Heart left ventricle (tissue), 16 donors: ENCODE measurements at regions not wholly inside any gene's neighbourhood (a gene's known extent, or its start where the extent isn't known, plus 50 kb on each side); places are given as distances from the start of the nearest gene placed in this dataset.
A peak's percentile ranks its signal among the peaks of the same experiment; 100 is the strongest.

Experiments used
- ATAC-seq, 4 donors: fragments of 200-7000 bp; cut with Tn5 transposase; one replicate each; pipeline ENCODE4 v1.9.1; 2020 to 2022; ENCODE audit warnings: moderate library complexity in 4 of 4, mild to moderate bottlenecking in 3 of 4, moderate number of reproducible peaks in 1 of 4
- DNase-seq, 5 donors: peaks; one replicate each; pipeline ENCODE4 v3.0.0-alpha.2; 2020
- H3K27ac ChIP-seq, 12 donors: fragments of 200-600 bp; sonication (generic) in 4 of 12; one replicate each; pipeline versions ENCODE4 v1.5.0 to v1.8.0; 2016 to 2022; ENCODE audit warnings: mild to moderate bottlenecking in 2 of 12
- H3K27me3 ChIP-seq, 9 donors: fragments of 200-600 bp; sonication (generic) in 2 of 9; one replicate each; pipeline versions ENCODE4 v1.5.1 to v1.8.0; 2016 to 2022; ENCODE audit warnings: mild to moderate bottlenecking in 3 of 9
- H3K36me3 ChIP-seq, 9 donors: fragments of 200-600 bp; sonication (generic) in 2 of 9; one replicate each; pipeline versions ENCODE4 v1.5.0 to v1.8.0; 2018 to 2022; ENCODE audit warnings: mild to moderate bottlenecking in 2 of 9
- H3K4me1 ChIP-seq, 12 donors: fragments of 200-600 bp; sonication (generic) in 4 of 12; one replicate each; pipeline versions ENCODE4 v1.5.0 to v1.8.0; 2016 to 2022; ENCODE audit warnings: mild to moderate bottlenecking in 3 of 12
- H3K4me3 ChIP-seq, 12 donors: fragments of 200-600 bp; sonication (generic) in 4 of 12; one replicate each; pipeline versions ENCODE4 v1.5.0 to v1.8.0; 2017 to 2022; ENCODE audit warnings: mild to moderate bottlenecking in 9 of 12, moderate library complexity in 4 of 12
- H3K9me3 ChIP-seq, 12 donors: fragments of 200-600 bp; sonication (generic) in 4 of 12; one replicate each; pipeline versions ENCODE4 v1.5.0 to v1.8.0; 2016 to 2022; ENCODE audit warnings: mild to moderate bottlenecking in 1 of 12
- POLR2A ChIP-seq, 2 donors: fragments of 450-650 bp; IDR thresholded peaks; one replicate each; pipeline ENCODE4 v1.6.1; 2017; ENCODE audit warnings: antibody characterized with exemption in 2 of 2, mild to moderate bottlenecking in 2 of 2, moderate library complexity in 2 of 2
- WGBS, 4 donors: extraction: QIAGEN DNeasy Blood & Tissue Kit in 2 of 4; methylation state at CpG; one replicate each; pipeline versions ENCODE4 v1.1.5 to v1.1.7; 2013 to 2018; 5-methylcytosine and 5-hydroxymethylcytosine counted together
- intact Hi-C, 10 donors: fragments of 100-400 bp; cut with DNase I; formaldehyde crosslinking; loops; one replicate each; pipeline versions ENCODE4 v1.11.1 to v1.14.2; 2022
- TF ChIP-seq, protein P1 (sequence below), 12 donors: fragments of 200-600 bp; sonication (generic) in 4 of 12; IDR thresholded peaks; one replicate each; pipeline versions ENCODE4 v1.5.0 to v1.8.0; 2018 to 2022; ENCODE audit warnings: antibody characterized with exemption in 12 of 12, mild to moderate bottlenecking in 5 of 12
- donor health status: ischemic (EF 13 %, LVEDD 7.1; RV severe dilation, severe dysfunction).
- donor health status: healthy with polysubstance abuse.
- donor health status: DM: no; HTN: yes; CAD: no.
- donor health status: DM: no; HTN: no; CAD: no.
- donor health status: ischemic (EF 25% LVEDD 6.9; RV normal size, moderate dysfunction).
- donor health status: ischemic (EF 25% LVEDD 5.7; RV mildly dilated, moderate dysfunction).
- donor health status: healthy.
- donor health status: DM: yes; HTN: yes; CAD: no.
- donor health status: ischemic (EF 35%, LVEDD 5.7; RV mildly dilated, moderate dysfunction).
- donor health status: nonischemic (EF 11% LVEDD 7.7; RV severe dilation, severe dysfunction).
- donor health status: DM: yes; HTN: yes; CAD: no.
- donor health status: PGD.
- donor health status: ischemic (EF 29% LVEDD 5.4; RV normal size, mild dysfunction).
- donor health status: nonischemic (EF 23%, LVEDD 6.1; RV moderate dilation, normal function).

DNA sequence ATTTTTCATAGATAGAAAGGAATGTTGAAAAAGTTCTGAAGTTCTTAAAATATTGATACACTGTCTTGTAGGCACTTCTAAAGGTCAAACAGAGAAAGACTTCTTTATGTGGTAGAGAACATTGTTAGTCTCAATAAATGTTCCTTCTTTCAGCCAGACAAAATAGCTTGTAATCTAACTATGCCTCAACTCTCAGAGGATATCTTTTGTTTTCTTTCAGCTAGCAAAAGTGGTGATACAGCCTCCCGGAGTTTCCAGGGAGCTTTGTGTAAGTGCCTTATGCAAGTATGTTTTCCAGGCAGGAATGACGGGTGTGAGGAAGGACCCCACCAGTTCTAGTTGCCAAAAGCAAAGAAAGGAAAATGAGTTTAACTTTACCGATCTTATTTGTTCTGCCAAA lies 452.1 kb upstream of the ST6GAL2 start:
- ATAC-seq (peak in 3 of 4 donors; percentile 77 to 88 (median 79)), DNase-seq (peak in 1 of 5 donors; percentile 40)
- H3K9me3 ChIP-seq: peaks cover 0 to 25% (median 6%) of the 10 kb centered on the region in 12 donors
- no peaks in the 10 kb centered on the region for H3K27me3 ChIP-seq
- H3K36me3 ChIP-seq: no peaks in the 10 kb centered on the region
- intact Hi-C loops: no loop called here
- no peak for TF ChIP-seq POLR2A (IDR thresholded peaks at IDR 0.05)
- TF ChIP-seq, protein P1, sequence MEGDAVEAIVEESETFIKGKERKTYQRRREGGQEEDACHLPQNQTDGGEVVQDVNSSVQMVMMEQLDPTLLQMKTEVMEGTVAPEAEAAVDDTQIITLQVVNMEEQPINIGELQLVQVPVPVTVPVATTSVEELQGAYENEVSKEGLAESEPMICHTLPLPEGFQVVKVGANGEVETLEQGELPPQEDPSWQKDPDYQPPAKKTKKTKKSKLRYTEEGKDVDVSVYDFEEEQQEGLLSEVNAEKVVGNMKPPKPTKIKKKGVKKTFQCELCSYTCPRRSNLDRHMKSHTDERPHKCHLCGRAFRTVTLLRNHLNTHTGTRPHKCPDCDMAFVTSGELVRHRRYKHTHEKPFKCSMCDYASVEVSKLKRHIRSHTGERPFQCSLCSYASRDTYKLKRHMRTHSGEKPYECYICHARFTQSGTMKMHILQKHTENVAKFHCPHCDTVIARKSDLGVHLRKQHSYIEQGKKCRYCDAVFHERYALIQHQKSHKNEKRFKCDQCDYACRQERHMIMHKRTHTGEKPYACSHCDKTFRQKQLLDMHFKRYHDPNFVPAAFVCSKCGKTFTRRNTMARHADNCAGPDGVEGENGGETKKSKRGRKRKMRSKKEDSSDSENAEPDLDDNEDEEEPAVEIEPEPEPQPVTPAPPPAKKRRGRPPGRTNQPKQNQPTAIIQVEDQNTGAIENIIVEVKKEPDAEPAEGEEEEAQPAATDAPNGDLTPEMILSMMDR (IDR thresholded peaks at IDR 0.05): no peak
- peaks cover 0 to 18% (median 0%) of the 10 kb centered on the region in 12 donors for H3K4me1 ChIP-seq
- 47 to 62% (median 53%) methylated on average over 3 of the region's 3 CpGs for WGBS, 4 donors
- peak overlapping the region in 11 of 12 donors; percentile 13 to 72 (median 51) for H3K27ac ChIP-seq
- no peak overlapping the region for H3K4me3 ChIP-seq

DNA sequence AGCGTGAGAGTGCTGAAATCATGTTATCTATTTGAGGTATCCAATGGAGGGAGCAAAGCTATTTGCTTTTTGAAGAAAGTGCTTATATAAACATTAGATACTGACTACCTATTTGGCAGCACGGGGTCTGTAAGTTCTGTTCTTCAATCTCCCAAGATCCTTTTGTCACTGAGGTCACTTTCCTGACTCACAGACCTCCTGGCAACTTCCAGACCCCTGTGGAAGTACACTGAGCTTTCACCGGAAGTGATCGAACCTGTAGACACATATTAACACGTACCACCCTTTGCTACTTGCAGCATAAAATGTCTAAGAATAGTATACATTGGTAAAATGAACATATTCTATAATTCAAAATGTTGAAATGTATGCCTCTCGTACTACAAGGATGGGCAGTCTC lies 452.6 kb upstream of the ST6GAL2 start:
- Histone ChIP-seq H3K4me3 (no peak overlapping the region), H3K9me3 (peaks cover 0 to 26% (median 6%) of the 10 kb centered on the region in 12 donors), H3K4me1 (peaks cover 0 to 18% (median 0%) of the 10 kb centered on the region in 12 donors), H3K27me3 (no peaks in the 10 kb centered on the region), H3K36me3 (no peaks in the 10 kb centered on the region), H3K27ac (peak overlapping the region in 7 of 12 donors; percentile 1 to 72 (median 54))
- DNase-seq (peak in 1 of 5 donors; percentile 29), ATAC-seq (peak in 2 of 4 donors; percentile 43 to 46)
- 52 to 68% (median 63%) methylated on average over 6 of the region's 6 CpGs for WGBS, 4 donors
- intact Hi-C loops: no loop called here
- no peak for TF ChIP-seq POLR2A (IDR thresholded peaks at IDR 0.05)
- TF ChIP-seq, protein P1 (IDR thresholded peaks at IDR 0.05): no peak

DNA sequence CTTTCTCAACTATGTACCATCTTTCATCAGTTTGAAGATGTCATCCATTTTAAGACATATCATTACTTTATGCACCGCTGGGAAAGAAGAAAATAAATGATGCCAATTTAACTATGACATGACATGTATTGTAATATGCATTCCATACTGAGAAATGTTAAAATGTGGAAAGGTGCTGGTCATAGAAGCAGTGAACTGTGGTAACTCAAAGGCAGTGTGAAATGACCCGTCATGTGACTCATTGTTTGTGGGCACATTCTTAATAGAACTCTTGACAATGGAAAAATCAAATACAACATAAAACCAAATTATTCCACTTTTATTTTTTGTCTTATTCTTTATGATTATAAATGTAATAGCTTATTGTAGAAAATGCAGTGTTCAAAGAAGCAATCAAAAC lies 455.0 kb upstream of the ST6GAL2 start:
- H3K4me3 ChIP-seq: no peak overlapping the region
- TF ChIP-seq POLR2A (IDR thresholded peaks at IDR 0.05): no peak
- TF ChIP-seq, protein P1 (IDR thresholded peaks at IDR 0.05): no peak
- peaks cover 0 to 26% (median 6%) of the 10 kb centered on the region in 12 donors for H3K9me3 ChIP-seq
- no peak for ATAC-seq
- DNase-seq: no peak
- H3K27me3 ChIP-seq: no peaks in the 10 kb centered on the region
- intact Hi-C loops: no loop called here
- no peaks in the 10 kb centered on the region for H3K36me3 ChIP-seq
- H3K4me1 ChIP-seq: peaks cover 0 to 18% (median 0%) of the 10 kb centered on the region in 12 donors
- no peak overlapping the region for H3K27ac ChIP-seq
- 95 to 99% (median 96%) methylated on average over 2 of the region's 2 CpGs for WGBS, 4 donors

DNA sequence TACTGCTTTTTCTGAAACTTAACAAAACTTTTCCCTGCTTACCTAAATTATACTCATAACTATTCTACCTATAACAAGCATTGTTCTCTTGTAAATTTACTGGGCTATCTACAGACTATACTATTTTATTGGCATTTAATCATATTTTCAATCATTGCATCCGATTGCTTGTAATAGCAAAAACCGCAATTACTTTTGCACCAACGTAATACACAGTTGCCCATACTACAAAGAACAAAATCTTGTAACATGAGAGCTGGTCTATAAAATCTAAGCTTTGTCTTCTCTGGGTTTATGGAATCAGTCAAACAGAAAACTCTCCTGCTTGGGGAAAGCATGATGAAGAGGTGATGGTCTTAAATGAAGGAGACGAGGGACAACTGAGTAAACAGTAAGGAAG lies 463.4 kb upstream of the ST6GAL2 start:
- no peaks in the 10 kb centered on the region for H3K27me3 ChIP-seq
- no peak for DNase-seq
- H3K4me3 ChIP-seq: no peak overlapping the region
- TF ChIP-seq POLR2A (IDR thresholded peaks at IDR 0.05): no peak
- TF ChIP-seq, protein P1 (IDR thresholded peaks at IDR 0.05): no peak
- H3K4me1 ChIP-seq: no peaks in the 10 kb centered on the region
- H3K27ac ChIP-seq: no peak overlapping the region
- no peaks in the 10 kb centered on the region for H3K36me3 ChIP-seq
- WGBS, 4 donors: 92 to 95% (median 94%) methylated on average over 4 of the region's 4 CpGs
- H3K9me3 ChIP-seq: peaks cover 0 to 7% (median 0%) of the 10 kb centered on the region in 12 donors
- intact Hi-C loops: no loop called here
- no peak for ATAC-seq
